CD4-positive, alpha-beta T cell (primary cell): ENCODE measurements at regions not wholly inside any gene's neighbourhood (a gene's known extent, or its start where the extent isn't known, plus 50 kb on each side); places are given as distances from the start of the nearest gene placed in this dataset.

Experiments used
- ATAC-seq: fragments of 200-7000 bp; cut with Tn5 transposase; one replicate; pipeline ENCODE4 v1.10.0; 2022; ENCODE audit warnings: mild to moderate bottlenecking; ENCODE audit not compliant: poor library complexity
- CTCF ChIA-PET: fragments of 350-600 bp; sonication (Branson Sonifier 250); formaldehyde crosslinking; loops from one replicate; lab custom pipeline; 2021; ENCODE audit warnings: antibody characterized with exemption, inconsistent platforms; lab: Charles Lee
- POLR2A ChIA-PET: fragments of 350-600 bp; sonication (Branson Sonifier 250); formaldehyde crosslinking; loops from one replicate; lab custom pipeline; 2021; ENCODE audit warnings: antibody characterized with exemption, inconsistent platforms; lab: Charles Lee
- DNase-seq, 14 experiments: peaks; one replicate each; pipeline ENCODE4 v3.0.0-alpha.2; 2013 to 2020; ENCODE audit warnings: mixed read lengths in 2 of 14
- H3K27ac ChIP-seq, 2 donors: one replicate each; pipeline versions ENCODE4 v1.5.1 to v1.7.0; 2013; ENCODE audit warnings: low read length in 2 of 2, low read depth in 1 of 2, mild to moderate bottlenecking in 1 of 2
- H3K27me3 ChIP-seq, 2 experiments: 1 replicate in 1 of 2; 2 replicates in 1 of 2; pipeline versions ENCODE4 v1.6.1 to v1.7.0; 2013; ENCODE audit warnings: low read length in 2 of 2, control low read depth in 1 of 2, mild to moderate bottlenecking in 1 of 2, moderate library complexity in 1 of 2; ENCODE audit not compliant: insufficient read depth in 2 of 2, control insufficient read depth in 1 of 2
- H3K36me3 ChIP-seq: one replicate; pipeline ENCODE4 v1.6.1; 2013; ENCODE audit warnings: low read length, control low read depth; ENCODE audit not compliant: insufficient read depth
- H3K4me1 ChIP-seq: one replicate; pipeline ENCODE4 v1.6.1; 2013; ENCODE audit warnings: low read length, control low read depth; ENCODE audit not compliant: insufficient read depth
- H3K4me3 ChIP-seq: one replicate; pipeline ENCODE4 v1.5.1; 2013; ENCODE audit warnings: mild to moderate bottlenecking, low read length, moderate library complexity
- H3K9me3 ChIP-seq, 2 experiments: 1 replicate in 1 of 2; 2 replicates in 1 of 2; pipeline versions ENCODE4 v1.6.1 to v1.7.0; 2013; ENCODE audit warnings: low read length in 2 of 2, mild to moderate bottlenecking in 2 of 2, control low read depth in 1 of 2, moderate library complexity in 1 of 2; ENCODE audit not compliant: control insufficient read depth in 1 of 2, insufficient read depth in 1 of 2
- H3K27ac Mint-ChIP-seq: one replicate; pipeline ENCODE4 v1.8.0; 2020; ENCODE audit warnings: mixed read lengths
- H3K27me3 Mint-ChIP-seq: one replicate; pipeline ENCODE4 v1.8.0; 2021; ENCODE audit warnings: mixed read lengths
- H3K36me3 Mint-ChIP-seq: one replicate; pipeline ENCODE4 v1.8.0; 2021; ENCODE audit warnings: low read depth, mixed read lengths
- H3K4me1 Mint-ChIP-seq: one replicate; pipeline ENCODE4 v1.8.0; 2021; ENCODE audit warnings: low read depth, mixed read lengths
- H3K4me3 Mint-ChIP-seq: one replicate; pipeline ENCODE4 v1.8.0; 2020; ENCODE audit warnings: mild to moderate bottlenecking, mixed read lengths
- H3K9me3 Mint-ChIP-seq: one replicate; pipeline ENCODE4 v1.8.0; 2020; ENCODE audit warnings: mixed read lengths
- CTCF ChIP-seq: fragments of 200-600 bp; IDR thresholded peaks from one replicate; pipeline ENCODE4 v1.8.0; 2022; ENCODE audit warnings: antibody characterized with exemption, mild to moderate bottlenecking
- intact Hi-C, 2 experiments: fragments of 100-400 bp; cut with DNase I in 1 of 2; cut with micrococcal nuclease in 1 of 2; formaldehyde crosslinking; loops; one replicate each; pipeline versions ENCODE4 v1.15.1 to v1.9.0; 2023 to 2025; cut with DNase I, micrococcal nuclease

- Mint-ChIP-seq H3K36me3 (no peaks in the 10 kb centered on the region), H3K9me3 (no peaks in the 10 kb centered on the region), H3K27ac (no peak overlapping the region), H3K4me3 (no peak overlapping the region), H3K4me1 (no peaks in the 10 kb centered on the region), H3K27me3 (peaks cover 3% of the 10 kb centered on the region)
- intact Hi-C loops, result no loop called here
- Histone ChIP-seq H3K27me3 (no peaks in the 10 kb centered on the region), H3K36me3 (no peaks in the 10 kb centered on the region), H3K4me3 (no peak overlapping the region), H3K4me1 (no peaks in the 10 kb centered on the region), H3K9me3 (no peaks in the 10 kb centered on the region), H3K27ac (no peak overlapping the region)
- no peak for TF ChIP-seq CTCF
- DNase-seq (no peak), ATAC-seq (no peak)
- ChIA-PET POLR2A (interaction anchor here (0.6 to 0.7 kb wide), 2 partner anchors 41 to 215 kb away, joined by 3 read pairs; no protein-coding TSS in a partner anchor), CTCF (no interaction called here)
These were observed 81.0 kb downstream of the AVPR1A start for GRCh38 chr12:63069860-63070617.

- DNase-seq (no peak), ATAC-seq (no peak)
- no peak for TF ChIP-seq CTCF
- H3K27ac Mint-ChIP-seq, result no peak overlapping the region
- CTCF ChIA-PET, result no interaction called here
- H3K36me3 ChIP-seq, result no peaks in the 10 kb centered on the region
- peaks cover under 1% of the 10 kb centered on the region for H3K27me3 Mint-ChIP-seq
- H3K27me3 ChIP-seq, result no peaks in the 10 kb centered on the region
- no peaks in the 10 kb centered on the region for H3K9me3 Mint-ChIP-seq
- H3K4me1 ChIP-seq, result no peaks in the 10 kb centered on the region
- intact Hi-C loops, result no loop called here
- POLR2A ChIA-PET, result interaction anchor here (0.6 kb wide), 1 partner anchor 40 kb away, joined by 3 read pairs; no protein-coding TSS in a partner anchor
- H3K4me3 Mint-ChIP-seq, result no peak overlapping the region
- no peaks in the 10 kb centered on the region for H3K36me3 Mint-ChIP-seq
- H3K27ac ChIP-seq, result no peak overlapping the region
- H3K4me3 ChIP-seq, result no peak overlapping the region
- H3K9me3 ChIP-seq, result no peaks in the 10 kb centered on the region
- H3K4me1 Mint-ChIP-seq, result no peaks in the 10 kb centered on the region
These were observed 82.1 kb downstream of the AVPR1A start for GRCh38 chr12:63068857-63069442.

DNA sequence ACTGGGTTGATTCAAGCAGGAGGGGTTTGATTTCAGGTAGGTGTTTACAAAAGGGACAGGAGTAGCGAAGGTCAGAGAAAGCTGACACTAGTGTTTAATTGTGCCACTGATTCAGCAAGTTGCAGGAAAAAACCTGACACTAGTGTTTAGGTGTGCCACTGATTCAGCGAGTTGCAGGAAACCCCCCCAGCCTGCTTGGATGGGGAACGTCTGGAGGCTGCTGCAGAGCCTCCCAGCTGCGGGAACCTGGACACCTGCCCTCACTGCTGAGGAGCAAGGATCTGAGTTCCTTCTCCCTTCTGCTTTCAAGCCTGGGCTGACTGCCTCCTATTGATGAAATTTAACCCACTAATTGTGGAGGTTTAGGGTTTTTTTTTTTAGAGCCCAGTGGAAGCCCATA lies 84.2 kb downstream of the AVPR1A start:
- H3K4me1 ChIP-seq, result no peaks in the 10 kb centered on the region
- no peak for ATAC-seq
- POLR2A ChIA-PET, result no interaction called here
- H3K4me3 Mint-ChIP-seq, result no peak overlapping the region
- DNase-seq, result no peak
- H3K4me1 Mint-ChIP-seq, result no peaks in the 10 kb centered on the region
- H3K36me3 Mint-ChIP-seq, result no peaks in the 10 kb centered on the region
- intact Hi-C loops, result no loop called here
- H3K4me3 ChIP-seq, result no peak overlapping the region
- no peak overlapping the region for H3K27ac Mint-ChIP-seq
- H3K27ac ChIP-seq, result no peak overlapping the region
- CTCF ChIA-PET, result no interaction called here
- no peaks in the 10 kb centered on the region for H3K27me3 ChIP-seq
- no peaks in the 10 kb centered on the region for H3K9me3 ChIP-seq
- H3K27me3 Mint-ChIP-seq, result no peaks in the 10 kb centered on the region
- no peaks in the 10 kb centered on the region for H3K36me3 ChIP-seq
- TF ChIP-seq CTCF, result no peak
- no peaks in the 10 kb centered on the region for H3K9me3 Mint-ChIP-seq
